GM19324 (cell line): ENCODE measurements at regions not wholly inside any gene's neighbourhood (a gene's known extent, or its start where the extent isn't known, plus 50 kb on each side); places are given as distances from the start of the nearest gene placed in this dataset.
"Not testable (repeated sequence)": the region's sequence is repeated elsewhere in the genome, so short reads cannot be mapped to it uniquely, and the experiment has no call there.

Experiments used
- ATAC-seq: cut with Tn5 transposase; IDR thresholded peaks from one replicate; pipeline ENCODE4 v1.9.1; 2021; ENCODE audit warnings: mild to moderate bottlenecking, moderate library complexity; ENCODE audit not compliant: unreplicated experiment, low FRiP score

- ATAC-seq: no peak
Measured at GRCh38 chr6:140670021-140670420, 1295.6 kb upstream of the CITED2 start.

GRCh38 chr6:140669321-140669720 is 1294.9 kb upstream of the CITED2 start:
- no peak for ATAC-seq

GRCh38 chr6:140663772-140664171 is 1289.3 kb upstream of the CITED2 start:
- no peak for ATAC-seq

GRCh38 chr6:140663094-140663493 is 1288.6 kb upstream of the CITED2 start:
- ATAC-seq: no peak

- no peak for ATAC-seq
Measured at GRCh38 chr6:140661691-140662090, 1287.2 kb upstream of the CITED2 start.

GRCh38 chr6:140660295-140660694 is 1285.8 kb upstream of the CITED2 start:
- no peak for ATAC-seq

GRCh38 chr6:140653972-140654371 is 1279.5 kb upstream of the CITED2 start:
- ATAC-seq: no peak

GRCh38 chr6:140653506-140653905 is 1279.1 kb upstream of the CITED2 start:
- ATAC-seq: no peak

GRCh38 chr6:140649502-140649901 is 1275.1 kb upstream of the CITED2 start:
- not testable (repeated sequence) for ATAC-seq

GRCh38 chr6:140647322-140647721 is 1272.9 kb upstream of the CITED2 start:
- not testable (repeated sequence) for ATAC-seq

GRCh38 chr6:140644017-140644416 is 1269.6 kb upstream of the CITED2 start:
- ATAC-seq: no peak

GRCh38 chr6:140641412-140641811 is 1267.0 kb upstream of the CITED2 start:
- ATAC-seq: no peak

- no peak for ATAC-seq
Measured at GRCh38 chr6:140636908-140637402, 1262.5 kb upstream of the CITED2 start.

GRCh38 chr6:140636271-140636907 is 1261.9 kb upstream of the CITED2 start:
- ATAC-seq: no peak

- ATAC-seq: no peak
Measured at GRCh38 chr6:140627002-140627401, 1252.6 kb upstream of the CITED2 start.

- ATAC-seq: no peak
Measured at GRCh38 chr6:140623498-140623897, 1249.0 kb upstream of the CITED2 start.

GRCh38 chr6:140620496-140620895 is 1246.0 kb upstream of the CITED2 start:
- no peak for ATAC-seq

GRCh38 chr6:140609956-140610355 is 1235.5 kb upstream of the CITED2 start:
- no peak for ATAC-seq

- ATAC-seq: no peak
Measured at GRCh38 chr6:140609321-140609720, 1234.9 kb upstream of the CITED2 start.

- ATAC-seq: no peak
Measured at GRCh38 chr6:140604786-140605185, 1230.3 kb upstream of the CITED2 start.

- no peak for ATAC-seq
Measured at GRCh38 chr6:140602431-140603248, 1228.2 kb upstream of the CITED2 start.
